K562 (cell line): ENCODE measurements at regions not wholly inside any gene's neighbourhood (a gene's known extent, or its start where the extent isn't known, plus 50 kb on each side); places are given as distances from the start of the nearest gene placed in this dataset.

Experiments
- ARHGAP35 ChIP-seq: fragments of 450-650 bp; IDR thresholded peaks from 2 replicates; pipeline ENCODE4 v1.6.1; 2018; ENCODE audit not compliant: partially characterized antibody
- ATF1 ChIP-seq, 2 experiments: fragments of 450-650 bp in 1 of 2; IDR thresholded peaks; 2 replicates each; pipeline ENCODE4 v1.6.1; 2016; ENCODE audit warnings: missing compliant biosample characterization in 1 of 2, missing genetic modification characterization in 1 of 2
- BCOR ChIP-seq: fragments of 450-650 bp; IDR thresholded peaks from 2 replicates; pipeline ENCODE4 v1.6.1; 2016
- BRD9 ChIP-seq: fragments of 450-650 bp; IDR thresholded peaks from 2 replicates; pipeline ENCODE4 v1.6.1; 2018; ENCODE audit warnings: low read depth; ENCODE audit not compliant: partially characterized antibody
- CEBPG ChIP-seq, 3 experiments: fragments of 200-800 bp in 1 of 3; sonication (Bioruptor generic) in 1 of 3; sonication (generic) in 1 of 3; formaldehyde crosslinking in 1 of 3; IDR thresholded peaks in 2 of 3; conservative IDR thresholded peaks in 1 of 3; 2 replicates each; pipeline versions ENCODE4 v1.6.1 to v1.8.0; 2016 to 2022; ENCODE audit warnings: missing compliant biosample characterization in 2 of 3, missing genetic modification characterization in 2 of 3, mild to moderate bottlenecking in 1 of 3, missing genetic modification reagents in 1 of 3
- CGGBP1 ChIP-seq: fragments of 250-450 bp; sonication (Bioruptor Pico); IDR thresholded peaks from 2 replicates; pipeline ENCODE4 v1.9.0; 2021; ENCODE audit warnings: mild to moderate bottlenecking
- CHCHD3 ChIP-seq: fragments of 250-450 bp; sonication (Bioruptor Pico); IDR thresholded peaks from 2 replicates; pipeline ENCODE4 v2.1.2; 2022; ENCODE audit warnings: mild to moderate bottlenecking
- CHD2 ChIP-seq: IDR thresholded peaks from 2 replicates; pipeline ENCODE4 v1.6.1; 2011; ENCODE audit warnings: low read depth, low read length
- EGR1 ChIP-seq: fragments of 450-650 bp; conservative IDR thresholded peaks from 2 replicates; pipeline ENCODE4 v1.6.1; 2017; ENCODE audit warnings: mild to moderate bottlenecking
- EHMT2 ChIP-seq: fragments of 450-650 bp; IDR thresholded peaks from 2 replicates; pipeline ENCODE4 v1.6.1; 2018; ENCODE audit warnings: antibody characterized with exemption
- HIVEP1 ChIP-seq: fragments of 250-450 bp; sonication (Bioruptor Pico); IDR thresholded peaks from 2 replicates; pipeline ENCODE4 v1.4.0; 2020; ENCODE audit warnings: mild to moderate bottlenecking
- LARP7 ChIP-seq: fragments of 450-650 bp; IDR thresholded peaks from 2 replicates; pipeline ENCODE4 v1.6.1; 2016
- MXD1 ChIP-seq: fragments of 250-450 bp; sonication (Bioruptor Pico); IDR thresholded peaks from 2 replicates; pipeline ENCODE4 v1.8.0; 2021; ENCODE audit warnings: borderline replicate concordance, mild to moderate bottlenecking, moderate library complexity; ENCODE audit not compliant: poor library complexity, severe bottlenecking
- NEUROD1 ChIP-seq: fragments of 150-350 bp; IDR thresholded peaks from 2 replicates; pipeline ENCODE4 v1.6.1; 2014; ENCODE audit warnings: borderline replicate concordance, low read length, low read depth; ENCODE audit not compliant: partially characterized antibody
- NKRF ChIP-seq: fragments of 450-650 bp; IDR thresholded peaks from 2 replicates; pipeline ENCODE4 v1.6.1; 2016; ENCODE audit warnings: borderline replicate concordance
- POLR2A ChIP-seq: fragments of 450-650 bp; conservative IDR thresholded peaks from 2 replicates; pipeline ENCODE4 v1.6.1; 2016
- SRSF7 ChIP-seq: fragments of 200-400 bp; formaldehyde crosslinking; optimal IDR thresholded peaks from 2 replicates; pipeline ENCODE3; 2017; ENCODE audit warnings: mild to moderate bottlenecking, low read depth, low read length
- TCF7L2 ChIP-seq: fragments of 150-350 bp; IDR thresholded peaks from 2 replicates; pipeline ENCODE4 v1.6.1; 2016; ENCODE audit warnings: low read depth, mild to moderate bottlenecking, low read length, moderate library complexity
- TSC22D4 ChIP-seq: fragments of 450-650 bp; IDR thresholded peaks from 2 replicates; pipeline ENCODE4 v1.6.1; 2016; ENCODE audit warnings: missing genetic modification characterization, missing biosample characterization, control low read depth
- ZNF12 ChIP-seq: sonication (generic); formaldehyde crosslinking; IDR thresholded peaks from 2 replicates; pipeline ENCODE4 v1.4.0; 2020; ENCODE audit warnings: mild to moderate bottlenecking, missing genetic modification reagents
- ZNF134 ChIP-seq: fragments of 250-450 bp; sonication (Bioruptor Pico); conservative IDR thresholded peaks from 2 replicates; pipeline ENCODE4 v1.4.0; 2020
- ZNF77 ChIP-seq: fragments of 250-450 bp; sonication (Bioruptor Pico); IDR thresholded peaks from 2 replicates; pipeline ENCODE4 v1.5.0; 2020
- TF ChIP-seq, protein P1 (sequence below), 3 experiments: fragments of 200-800 bp in 1 of 3; fragments of 250-450 bp in 1 of 3; fragments of 450-650 bp in 1 of 3; sonication (Bioruptor Pico) in 1 of 3; sonication (Bioruptor generic) in 1 of 3; formaldehyde crosslinking in 1 of 3; IDR thresholded peaks; 2 replicates each; pipeline versions ENCODE4 v1.6.1 to v1.8.0; 2016 to 2022; ENCODE audit warnings: mild to moderate bottlenecking in 2 of 3, missing genetic modification characterization in 2 of 3, missing compliant biosample characterization in 1 of 3, moderate library complexity in 1 of 3

GRCh38 chr7:152914014-152914844 lies 154.7 kb downstream of the ACTR3B start (continued):
- no peak for TF ChIP-seq NKRF
- TF ChIP-seq CHCHD3 (CRISPR knock-in tag), result no peak
- TF ChIP-seq EHMT2, result peak; percentile 56; the same call in 1 of the 2 replicates
- peak; percentile 41 for TF ChIP-seq ARHGAP35
- no peak for TF ChIP-seq TCF7L2
- no peak for TF ChIP-seq ZNF77 (CRISPR knock-in tag)
- no peak for TF ChIP-seq CHD2
- TF ChIP-seq MXD1 (CRISPR knock-in tag), result no peak
- no peak for TF ChIP-seq SRSF7
- TF ChIP-seq LARP7, result no peak
- TF ChIP-seq POLR2A, result no peak
- TF ChIP-seq NEUROD1, result no peak
- TF ChIP-seq ZNF134 (CRISPR knock-in tag), result no peak
- TF ChIP-seq CEBPG (CRISPR knock-in tag; IDR thresholded peaks at IDR 0.05), result 0 out of 2 replicates have a peak, but pooled peaks have one; percentile 29
- no peak for TF ChIP-seq CEBPG (tag; conservative IDR thresholded peaks at IDR 0.05 in 1 of 2, IDR thresholded peaks at IDR 0.05 in 1 of 2)
- TF ChIP-seq HIVEP1 (CRISPR knock-in tag), result no peak
- TF ChIP-seq CGGBP1, result no peak
- TF ChIP-seq ATF1 (CRISPR knock-in tag; IDR thresholded peaks at IDR 0.05), result no peak
- TF ChIP-seq ATF1 (tag; IDR thresholded peaks at IDR 0.05), result peak; percentile 85
- TF ChIP-seq BRD9, result no peak
- TF ChIP-seq EGR1, result no peak
- TF ChIP-seq, protein P1, sequence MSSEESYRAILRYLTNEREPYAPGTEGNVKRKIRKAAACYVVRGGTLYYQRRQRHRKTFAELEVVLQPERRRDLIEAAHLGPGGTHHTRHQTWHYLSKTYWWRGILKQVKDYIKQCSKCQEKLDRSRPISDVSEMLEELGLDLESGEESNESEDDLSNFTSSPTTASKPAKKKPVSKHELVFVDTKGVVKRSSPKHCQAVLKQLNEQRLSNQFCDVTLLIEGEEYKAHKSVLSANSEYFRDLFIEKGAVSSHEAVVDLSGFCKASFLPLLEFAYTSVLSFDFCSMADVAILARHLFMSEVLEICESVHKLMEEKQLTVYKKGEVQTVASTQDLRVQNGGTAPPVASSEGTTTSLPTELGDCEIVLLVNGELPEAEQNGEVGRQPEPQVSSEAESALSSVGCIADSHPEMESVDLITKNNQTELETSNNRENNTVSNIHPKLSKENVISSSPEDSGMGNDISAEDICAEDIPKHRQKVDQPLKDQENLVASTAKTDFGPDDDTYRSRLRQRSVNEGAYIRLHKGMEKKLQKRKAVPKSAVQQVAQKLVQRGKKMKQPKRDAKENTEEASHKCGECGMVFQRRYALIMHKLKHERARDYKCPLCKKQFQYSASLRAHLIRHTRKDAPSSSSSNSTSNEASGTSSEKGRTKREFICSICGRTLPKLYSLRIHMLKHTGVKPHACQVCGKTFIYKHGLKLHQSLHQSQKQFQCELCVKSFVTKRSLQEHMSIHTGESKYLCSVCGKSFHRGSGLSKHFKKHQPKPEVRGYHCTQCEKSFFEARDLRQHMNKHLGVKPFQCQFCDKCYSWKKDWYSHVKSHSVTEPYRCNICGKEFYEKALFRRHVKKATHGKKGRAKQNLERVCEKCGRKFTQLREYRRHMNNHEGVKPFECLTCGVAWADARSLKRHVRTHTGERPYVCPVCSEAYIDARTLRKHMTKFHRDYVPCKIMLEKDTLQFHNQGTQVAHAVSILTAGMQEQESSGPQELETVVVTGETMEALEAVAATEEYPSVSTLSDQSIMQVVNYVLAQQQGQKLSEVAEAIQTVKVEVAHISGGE (CRISPR knock-in tag; IDR thresholded peaks at IDR 0.05), result no peak
- no peak for TF ChIP-seq BCOR
- TF ChIP-seq ZNF12 (CRISPR knock-in tag), result no peak
- peak; percentile 6; the same call in 1 of the 2 replicates for TF ChIP-seq TSC22D4
